ENCODE measurements at regions not wholly inside any gene's neighbourhood (a gene's known extent, or its start where the extent isn't known, plus 50 kb on each side); places are given as distances from the start of the nearest gene placed in this dataset.

- DNase-seq (ENCODE audit: low spot score in 2 of 2) = no peak
- no peak for TF ChIP-seq CTCF (IDR thresholded peaks at IDR 0.05)
- TF ChIP-seq POLR2A (IDR thresholded peaks at IDR 0.05) = no peak
- 60 to 70% methylated on average over 8 of the region's 8 CpGs for WGBS, 2 donors
- intact Hi-C loops (cut with DNase I; ENCODE audit: low total_unique reads) = no loop called here
- H3K4me3 ChIP-seq (ENCODE audit: low read depth, poor library complexity, severe bottlenecking) = no peak overlapping the region
Measured at GRCh38 chr11:35064114-35064800, 74.7 kb upstream of the CD44 start.

DNA sequence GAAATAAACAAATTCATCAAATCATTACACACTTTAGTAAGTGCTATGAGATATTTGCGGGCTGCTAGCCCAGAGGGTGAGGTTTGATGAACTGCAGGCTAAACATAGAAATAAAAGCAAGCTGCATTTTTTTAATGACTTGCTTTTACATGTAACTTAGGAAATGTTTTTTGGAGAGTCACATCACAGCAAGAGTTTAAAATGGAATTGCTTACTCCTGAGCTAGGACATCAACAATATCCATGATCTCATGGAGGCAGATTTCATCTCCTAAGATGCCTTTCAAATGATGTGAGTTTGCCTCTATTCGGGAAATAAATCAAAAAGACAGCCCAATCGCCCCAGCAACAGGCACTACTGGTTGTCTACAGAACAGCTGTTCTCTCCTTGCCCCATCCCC lies 73.4 kb upstream of the CD44 start:
- TF ChIP-seq POLR2A (IDR thresholded peaks at IDR 0.05) (no peak), CTCF (IDR thresholded peaks at IDR 0.05) (no peak)
- H3K4me3 ChIP-seq (ENCODE audit: low read depth, poor library complexity, severe bottlenecking) = no peak overlapping the region
- no peak for DNase-seq (ENCODE audit: low spot score in 2 of 2)
- intact Hi-C loops (cut with DNase I; ENCODE audit: low total_unique reads) = no loop called here
- 31 to 34% methylated on average over 3 of the region's 3 CpGs for WGBS, 2 donors

GRCh38 chr11:35066030-35066429 lies 72.9 kb upstream of the CD44 start:
- DNase-seq (ENCODE audit: low spot score in 2 of 2) = no peak
- H3K4me3 ChIP-seq (ENCODE audit: low read depth, poor library complexity, severe bottlenecking) = no peak overlapping the region
- intact Hi-C loops (cut with DNase I; ENCODE audit: low total_unique reads) = no loop called here
- WGBS, 2 donors = 81 to 86% methylated on average over 1 of the region's 1 CpG
- TF ChIP-seq POLR2A (IDR thresholded peaks at IDR 0.05) (no peak), CTCF (IDR thresholded peaks at IDR 0.05) (no peak)

GRCh38 chr11:35066783-35067423 lies 72.1 kb upstream of the CD44 start:
- H3K4me3 ChIP-seq (ENCODE audit: low read depth, poor library complexity, severe bottlenecking) = no peak overlapping the region
- TF ChIP-seq CTCF (IDR thresholded peaks at IDR 0.05) (no peak), POLR2A (IDR thresholded peaks at IDR 0.05) (no peak)
- 81 to 83% methylated on average over 3 of the region's 3 CpGs for WGBS, 2 donors
- intact Hi-C loops (cut with DNase I; ENCODE audit: low total_unique reads) = no loop called here
- no peak for DNase-seq (ENCODE audit: low spot score in 2 of 2)

DNA sequence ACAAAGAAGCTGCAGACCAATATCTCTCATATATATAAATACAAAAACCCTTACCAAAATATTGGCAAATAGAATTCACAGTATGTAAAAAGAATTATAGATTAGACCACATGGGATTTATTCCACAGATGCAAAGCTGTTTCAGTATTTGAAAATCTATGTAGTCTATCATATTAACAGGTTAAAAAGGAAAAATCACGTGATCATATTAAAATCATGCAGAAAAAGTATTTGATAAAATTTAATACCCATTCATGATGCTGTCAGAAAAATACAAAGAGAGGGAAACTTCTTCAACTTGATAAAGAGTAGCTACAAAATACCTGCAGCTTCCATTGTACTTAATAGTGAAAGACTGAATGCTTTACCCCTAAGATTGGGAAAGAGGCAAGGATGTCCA lies 67.2 kb upstream of the CD44 start:
- TF ChIP-seq CTCF (IDR thresholded peaks at IDR 0.05) (no peak), POLR2A (IDR thresholded peaks at IDR 0.05) (no peak)
- no peak for DNase-seq (ENCODE audit: low spot score in 2 of 2)
- WGBS, 2 donors = 88 to 90% methylated on average over 1 of the region's 1 CpG
- intact Hi-C loops (cut with DNase I; ENCODE audit: low total_unique reads) = no loop called here
- H3K4me3 ChIP-seq (ENCODE audit: low read depth, poor library complexity, severe bottlenecking) = no peak overlapping the region
